Neuronal stem cell (in vitro differentiated cells): ENCODE measurements at regions not wholly inside any gene's neighbourhood (a gene's known extent, or its start where the extent isn't known, plus 50 kb on each side); places are given as distances from the start of the nearest gene placed in this dataset.
A peak's percentile ranks its signal among the peaks of the same experiment; 100 is the strongest.

Source experiments
- DNase-seq: peaks from one replicate; pipeline ENCODE4 v3.0.0-alpha.2; 2013; ENCODE audit warnings: low spot score
- H2AFZ ChIP-seq: one replicate; pipeline ENCODE4 v1.6.1; 2013; ENCODE audit warnings: mild to moderate bottlenecking, low read length, inconsistent platforms
- H2AK5ac ChIP-seq: 2 replicates; pipeline ENCODE4 v1.6.1; 2013; ENCODE audit warnings: low read depth, mild to moderate bottlenecking, inconsistent platforms, low read length, moderate library complexity, mixed read lengths
- H2BK120ac ChIP-seq: 2 replicates; pipeline ENCODE4 v1.6.1; 2013; ENCODE audit warnings: low read depth, mild to moderate bottlenecking, inconsistent platforms, low read length, moderate library complexity, mixed read lengths
- H2BK12ac ChIP-seq: one replicate; pipeline ENCODE4 v1.6.1; 2013; ENCODE audit warnings: low read length, inconsistent platforms
- H2BK15ac ChIP-seq: 2 replicates; pipeline ENCODE4 v1.6.1; 2013; ENCODE audit warnings: mild to moderate bottlenecking, low read length, inconsistent platforms, mixed read lengths
- H2BK5ac ChIP-seq: one replicate; pipeline ENCODE4 v1.6.1; 2013; ENCODE audit warnings: inconsistent platforms, mild to moderate bottlenecking, low read length, moderate library complexity
- H3K14ac ChIP-seq: one replicate; pipeline ENCODE4 v1.6.1; 2013; ENCODE audit warnings: low read length, inconsistent platforms
- H3K18ac ChIP-seq: 2 replicates; pipeline ENCODE4 v1.6.1; 2013; ENCODE audit warnings: low read length, inconsistent platforms
- H3K23ac ChIP-seq: 2 replicates; pipeline ENCODE4 v1.6.1; 2013; ENCODE audit warnings: low read depth, mild to moderate bottlenecking, mixed read lengths, low read length, inconsistent platforms; ENCODE audit not compliant: poor library complexity
- H3K27ac ChIP-seq: replicated peaks from 3 replicates; pipeline ENCODE4 v1.5.1; 2013; ENCODE audit warnings: low read length, inconsistent platforms
- H3K27me3 ChIP-seq, 3 experiments: 2 replicates each; pipeline ENCODE4 v1.6.1; 2013; ENCODE audit warnings: low read length in 3 of 3, mild to moderate bottlenecking in 2 of 3, inconsistent platforms in 1 of 3, low read depth in 1 of 3, mixed read lengths in 1 of 3, moderate library complexity in 1 of 3; ENCODE audit not compliant: control insufficient read depth in 3 of 3, insufficient read depth in 3 of 3
- H3K36me3 ChIP-seq, 2 donors: replicated peaks in 1 of 2; 2 replicates each; pipeline ENCODE4 v1.6.1; 2013; ENCODE audit warnings: low read length in 2 of 2; ENCODE audit not compliant: control insufficient read depth in 2 of 2, insufficient read depth in 2 of 2
- H3K4ac ChIP-seq: 2 replicates; pipeline ENCODE4 v1.6.1; 2013; ENCODE audit warnings: inconsistent platforms, mild to moderate bottlenecking, low read length, moderate library complexity
- H3K4me1 ChIP-seq, 2 donors: 1 replicate in 1 of 2; 2 replicates in 1 of 2; pipeline ENCODE4 v1.6.1; 2013; ENCODE audit warnings: low read length in 2 of 2, low read depth in 1 of 2; ENCODE audit not compliant: control insufficient read depth in 2 of 2, insufficient read depth in 1 of 2
- H3K4me2 ChIP-seq: one replicate; pipeline ENCODE4 v1.6.1; 2013; ENCODE audit warnings: mild to moderate bottlenecking, low read length, inconsistent platforms; ENCODE audit not compliant: insufficient read depth, poor library complexity, severe bottlenecking
- H3K4me3 ChIP-seq, 2 donors: 2 replicates each; pipeline ENCODE4 v1.5.1; 2013; ENCODE audit warnings: low read length in 2 of 2, mild to moderate bottlenecking in 2 of 2, inconsistent platforms in 1 of 2, moderate library complexity in 1 of 2
- H3K79me1 ChIP-seq: one replicate; pipeline ENCODE4 v1.6.1; 2013; ENCODE audit warnings: low read depth, mild to moderate bottlenecking, inconsistent platforms, low read length, moderate library complexity
- H3K9ac ChIP-seq: one replicate; pipeline ENCODE4 v1.6.1; 2013; ENCODE audit warnings: mild to moderate bottlenecking, low read depth, low read length, inconsistent platforms; ENCODE audit not compliant: poor library complexity
- H3K9me3 ChIP-seq, 2 donors: replicated peaks in 1 of 2; 2 replicates each; pipeline versions ENCODE3 to v1.6.1; 2013; ENCODE audit warnings: low read length in 2 of 2, mild to moderate bottlenecking in 2 of 2, inconsistent platforms in 1 of 2, low read depth in 1 of 2, mixed read lengths in 1 of 2, moderate library complexity in 1 of 2; ENCODE audit not compliant: control insufficient read depth in 2 of 2, insufficient read depth in 1 of 2
- H4K8ac ChIP-seq: one replicate; pipeline ENCODE4 v1.6.1; 2013; ENCODE audit warnings: low read depth, mild to moderate bottlenecking, inconsistent platforms, low read length, moderate library complexity
- H4K91ac ChIP-seq: one replicate; pipeline ENCODE4 v1.6.1; 2013; ENCODE audit warnings: low read length, low read depth, mild to moderate bottlenecking, inconsistent platforms; ENCODE audit not compliant: poor library complexity
- WGBS, 2 donors: extraction: QIAGEN DNeasy Blood & Tissue Kit; methylation state at CpG; one replicate each; pipeline ENCODE4 v1.1.7; 2013; ENCODE audit warnings: missing lambda C conversion rate in 2 of 2, mixed read lengths in 1 of 2; ENCODE audit not compliant: insufficient read length in 2 of 2, insufficient replicate concordance in 1 of 2; ENCODE audit errors: extremely low coverage in 2 of 2; 5-methylcytosine and 5-hydroxymethylcytosine counted together

DNA sequence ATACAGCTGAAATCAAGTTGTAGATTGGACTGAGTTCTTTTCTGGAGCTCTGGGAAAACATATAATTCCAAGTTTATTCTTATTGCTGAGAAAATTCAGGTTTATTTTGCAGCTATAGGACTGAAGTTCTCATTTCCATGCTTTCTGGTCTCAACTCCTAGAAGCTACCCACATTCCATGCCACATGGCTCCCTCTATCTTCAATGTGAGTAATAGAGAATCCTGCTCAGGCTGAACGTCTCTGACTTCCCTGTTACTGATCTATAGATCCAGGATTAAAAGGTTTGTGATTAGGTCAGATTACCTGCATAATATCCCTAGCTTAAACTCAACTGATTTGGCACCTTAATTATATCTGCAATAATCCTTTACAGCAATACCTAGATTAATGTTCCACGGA is 453.8 kb upstream of the MC4R start:
- Histone ChIP-seq H3K79me1 (no peaks in the 10 kb centered on the region), H2BK12ac (no peak overlapping the region), H2AK5ac (no peak overlapping the region), H3K36me3 (no peaks in the 10 kb centered on the region), H3K27me3 (no peaks in the 10 kb centered on the region), H3K4ac (no peak overlapping the region), H4K91ac (no peak overlapping the region), H3K14ac (no peak overlapping the region), H3K23ac (no peak overlapping the region), H2AFZ (no peak overlapping the region), H2BK5ac (no peak overlapping the region), H4K8ac (no peak overlapping the region), H2BK15ac (no peak overlapping the region), H3K18ac (no peak overlapping the region), H3K9me3 (no peaks in the 10 kb centered on the region), H3K4me2 (no peak overlapping the region), H3K4me3 (no peak overlapping the region), H2BK120ac (no peak overlapping the region), H3K9ac (no peak overlapping the region), H3K4me1 (no peaks in the 10 kb centered on the region), H3K27ac (no peak overlapping the region)
- DNase-seq = no peak
- WGBS, 2 donors = no CpG with 5 or more reads among the region's 2 CpGs

DNA sequence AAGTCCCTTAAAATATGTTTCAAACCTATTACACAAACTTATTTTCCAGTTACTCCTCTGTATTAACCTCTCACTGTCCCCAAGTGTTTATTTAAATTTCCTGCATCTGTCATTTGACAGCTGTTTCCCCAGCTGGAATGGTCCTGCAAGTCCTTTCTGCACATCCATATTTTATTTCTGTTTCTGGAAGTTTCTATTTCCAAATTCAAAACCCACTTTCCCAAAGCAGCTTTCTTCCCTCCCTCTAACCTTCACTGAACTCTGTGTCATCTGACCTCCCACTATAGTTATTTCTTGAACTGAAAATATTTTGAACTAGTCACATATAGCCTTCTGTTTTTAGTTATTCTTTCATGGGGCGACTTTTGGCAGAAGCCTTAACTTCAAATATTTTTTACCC is 459.4 kb upstream of the MC4R start:
- Histone ChIP-seq H3K79me1 (no peaks in the 10 kb centered on the region), H3K14ac (no peak overlapping the region), H3K27me3 (no peaks in the 10 kb centered on the region), H2BK15ac (no peak overlapping the region), H2BK12ac (no peak overlapping the region), H4K8ac (no peak overlapping the region), H2BK120ac (no peak overlapping the region), H3K4me2 (no peak overlapping the region), H3K4ac (no peak overlapping the region), H3K9ac (no peak overlapping the region), H3K4me1 (no peaks in the 10 kb centered on the region), H3K36me3 (no peaks in the 10 kb centered on the region), H3K4me3 (no peak overlapping the region), H3K23ac (no peak overlapping the region), H2AK5ac (no peak overlapping the region), H3K18ac (no peak overlapping the region), H3K27ac (no peak overlapping the region), H2BK5ac (no peak overlapping the region), H4K91ac (no peak overlapping the region), H3K9me3 (no peaks in the 10 kb centered on the region), H2AFZ (no peak overlapping the region)
- no CpG with 5 or more reads among the region's 1 CpG for WGBS, 2 donors
- DNase-seq = no peak

DNA sequence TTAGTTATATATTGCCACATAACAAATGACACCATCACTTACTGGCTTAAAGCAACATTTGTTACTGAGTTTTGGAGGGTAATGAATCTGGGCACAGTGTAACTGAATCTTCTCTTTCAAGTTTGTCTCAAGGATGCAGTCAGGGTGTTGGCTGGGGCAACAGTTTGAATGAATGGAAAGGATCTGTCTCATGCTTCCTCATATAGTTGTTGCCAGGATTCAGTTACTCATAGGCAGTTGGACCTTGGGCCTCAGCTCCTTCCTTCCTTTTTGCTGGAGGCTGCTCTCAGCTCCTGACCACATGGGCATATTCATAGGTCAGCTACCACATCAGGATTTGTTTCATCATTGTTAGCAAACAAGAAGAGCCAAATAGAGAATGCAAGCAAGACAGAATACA is 466.1 kb upstream of the MC4R start:
- DNase-seq = no peak
- Histone ChIP-seq H3K27ac (no peak overlapping the region), H2AFZ (no peak overlapping the region), H3K36me3 (no peaks in the 10 kb centered on the region), H3K9me3 (no peaks in the 10 kb centered on the region), H3K4me2 (no peak overlapping the region), H3K27me3 (no peaks in the 10 kb centered on the region), H2BK15ac (no peak overlapping the region), H3K23ac (no peak overlapping the region), H3K18ac (no peak overlapping the region), H4K91ac (no peak overlapping the region), H2BK120ac (no peak overlapping the region), H3K4me1 (no peaks in the 10 kb centered on the region), H2BK12ac (no peak overlapping the region), H3K4ac (no peak overlapping the region), H3K4me3 (no peak overlapping the region), H3K79me1 (no peaks in the 10 kb centered on the region), H2AK5ac (no peak overlapping the region), H3K9ac (no peak overlapping the region), H4K8ac (no peak overlapping the region), H3K14ac (no peak overlapping the region), H2BK5ac (no peak overlapping the region)

DNA sequence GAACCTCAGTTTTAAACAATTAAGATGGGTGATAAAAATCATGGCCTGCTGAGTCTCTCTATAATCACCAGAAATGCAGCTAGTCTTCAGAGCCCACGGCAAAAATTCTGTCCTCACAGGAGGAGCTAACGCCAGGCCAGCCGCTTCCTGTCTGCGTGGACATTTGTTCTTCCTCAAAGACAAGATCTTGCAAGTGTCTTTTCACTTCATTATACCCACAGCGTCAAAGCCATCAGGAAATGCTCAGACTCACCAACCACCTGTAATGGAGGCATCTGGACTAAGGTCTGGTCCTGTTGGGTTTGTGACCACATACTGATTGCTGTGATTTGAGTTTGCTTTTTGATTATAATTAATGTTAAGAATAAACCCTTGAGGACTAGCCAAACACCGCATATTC is 473.8 kb upstream of the MC4R start:
- H2BK12ac ChIP-seq = no peak overlapping the region
- H2BK15ac ChIP-seq = no peak overlapping the region
- H3K79me1 ChIP-seq = no peaks in the 10 kb centered on the region
- H3K4ac ChIP-seq = no peak overlapping the region
- H3K27ac ChIP-seq = no peak overlapping the region
- no peak overlapping the region for H3K14ac ChIP-seq
- H3K36me3 ChIP-seq = no peaks in the 10 kb centered on the region
- no CpG with 5 or more reads among the region's 6 CpGs for WGBS, 2 donors
- H3K4me2 ChIP-seq = no peak overlapping the region
- no peak overlapping the region for H3K18ac ChIP-seq
- no peak overlapping the region for H3K23ac ChIP-seq
- H4K8ac ChIP-seq = no peak overlapping the region
- H3K27me3 ChIP-seq = no peaks in the 10 kb centered on the region
- no peak overlapping the region for H3K4me3 ChIP-seq
- H3K9ac ChIP-seq = no peak overlapping the region
- H2AK5ac ChIP-seq = no peak overlapping the region
- H2AFZ ChIP-seq = peak overlapping the region; percentile 65
- H3K4me1 ChIP-seq = no peaks in the 10 kb centered on the region
- H2BK5ac ChIP-seq = no peak overlapping the region
- no peak overlapping the region for H4K91ac ChIP-seq
- H2BK120ac ChIP-seq = no peak overlapping the region
- DNase-seq = no peak
- peaks cover 0 to 1% of the 10 kb centered on the region in 2 donors for H3K9me3 ChIP-seq
